ENCODE measurements at regions not wholly inside any gene's neighbourhood (a gene's known extent, or its start where the extent isn't known, plus 50 kb on each side); places are given as distances from the start of the nearest gene placed in this dataset.

- Histone ChIP-seq H3K9me3 (no peaks in the 10 kb centered on the region), H3K4me1 (ENCODE audit: low read depth) (no peaks in the 10 kb centered on the region), H3K36me3 (ENCODE audit: low read depth) (no peaks in the 10 kb centered on the region), H3K4me3 (no peak overlapping the region)
- DNase-seq: no peak
- intact Hi-C loops (cut with DNase I, micrococcal nuclease): no loop called here
- TF ChIP-seq, protein P1, sequence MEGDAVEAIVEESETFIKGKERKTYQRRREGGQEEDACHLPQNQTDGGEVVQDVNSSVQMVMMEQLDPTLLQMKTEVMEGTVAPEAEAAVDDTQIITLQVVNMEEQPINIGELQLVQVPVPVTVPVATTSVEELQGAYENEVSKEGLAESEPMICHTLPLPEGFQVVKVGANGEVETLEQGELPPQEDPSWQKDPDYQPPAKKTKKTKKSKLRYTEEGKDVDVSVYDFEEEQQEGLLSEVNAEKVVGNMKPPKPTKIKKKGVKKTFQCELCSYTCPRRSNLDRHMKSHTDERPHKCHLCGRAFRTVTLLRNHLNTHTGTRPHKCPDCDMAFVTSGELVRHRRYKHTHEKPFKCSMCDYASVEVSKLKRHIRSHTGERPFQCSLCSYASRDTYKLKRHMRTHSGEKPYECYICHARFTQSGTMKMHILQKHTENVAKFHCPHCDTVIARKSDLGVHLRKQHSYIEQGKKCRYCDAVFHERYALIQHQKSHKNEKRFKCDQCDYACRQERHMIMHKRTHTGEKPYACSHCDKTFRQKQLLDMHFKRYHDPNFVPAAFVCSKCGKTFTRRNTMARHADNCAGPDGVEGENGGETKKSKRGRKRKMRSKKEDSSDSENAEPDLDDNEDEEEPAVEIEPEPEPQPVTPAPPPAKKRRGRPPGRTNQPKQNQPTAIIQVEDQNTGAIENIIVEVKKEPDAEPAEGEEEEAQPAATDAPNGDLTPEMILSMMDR (IDR thresholded peaks at IDR 0.05): no peak
- no peak for ATAC-seq
These were observed 51.3 kb upstream of the PSAP start for GRCh38 chr10:71902351-71902750.

All from mucosa of descending colon (tissue), 3 donors.